ENCODE measurements at regions not wholly inside any gene's neighbourhood (a gene's known extent, or its start where the extent isn't known, plus 50 kb on each side); places are given as distances from the start of the nearest gene placed in this dataset. TPM values are rescaled to one million over a fixed set of nuclear protein-coding genes. Genes with fewer than 3 reads are reported as not detected.
"Not testable (repeated sequence)": the region's sequence is repeated elsewhere in the genome, so short reads cannot be mapped to it uniquely, and the experiment has no call there.

- not testable (repeated sequence) for H3K4me1 ChIP-seq (ENCODE audit: insufficient read depth, low read length); H3K9me3 ChIP-seq (ENCODE audit: low read depth, low read length); H3K36me3 ChIP-seq (ENCODE audit: insufficient read depth, low read length); H3K4me3 ChIP-seq (ENCODE audit: insufficient read depth, low read length); H4K20me1 ChIP-seq (ENCODE audit: insufficient read depth, low read length); H3K27ac ChIP-seq (ENCODE audit: low read depth, low read length); H3K27me3 ChIP-seq (ENCODE audit: insufficient read depth, low read length); H2AFZ ChIP-seq (ENCODE audit: low read length); H3K4me2 ChIP-seq (ENCODE audit: insufficient read depth, low read length); DNase-seq (ENCODE audit: insufficient read length, low spot score, missing footprints); H3K79me2 ChIP-seq (ENCODE audit: insufficient read depth, low read length)
Measured at GRCh38 chr15:22280770-22281169, 177.9 kb upstream of the GOLGA6L22 start.

GRCh38 chr15:22282794-22283533 lies 175.7 kb upstream of the GOLGA6L22 start:
- H3K4me1 ChIP-seq (ENCODE audit: insufficient read depth, low read length); H3K9me3 ChIP-seq (ENCODE audit: low read depth, low read length); H3K27me3 ChIP-seq (ENCODE audit: insufficient read depth, low read length); H2AFZ ChIP-seq (ENCODE audit: low read length); H3K79me2 ChIP-seq (ENCODE audit: insufficient read depth, low read length); H4K20me1 ChIP-seq (ENCODE audit: insufficient read depth, low read length); H3K27ac ChIP-seq (ENCODE audit: low read depth, low read length); H3K4me2 ChIP-seq (ENCODE audit: insufficient read depth, low read length); H3K4me3 ChIP-seq (ENCODE audit: insufficient read depth, low read length); DNase-seq (ENCODE audit: insufficient read length, low spot score, missing footprints); H3K36me3 ChIP-seq (ENCODE audit: insufficient read depth, low read length): not testable (repeated sequence)

- H3K27me3 ChIP-seq (ENCODE audit: insufficient read depth, low read length); H3K36me3 ChIP-seq (ENCODE audit: insufficient read depth, low read length); H3K4me2 ChIP-seq (ENCODE audit: insufficient read depth, low read length); H3K9me3 ChIP-seq (ENCODE audit: low read depth, low read length); H3K4me1 ChIP-seq (ENCODE audit: insufficient read depth, low read length); DNase-seq (ENCODE audit: insufficient read length, low spot score, missing footprints); H3K4me3 ChIP-seq (ENCODE audit: insufficient read depth, low read length); H3K79me2 ChIP-seq (ENCODE audit: insufficient read depth, low read length); H3K27ac ChIP-seq (ENCODE audit: low read depth, low read length); H2AFZ ChIP-seq (ENCODE audit: low read length); H4K20me1 ChIP-seq (ENCODE audit: insufficient read depth, low read length): not testable (repeated sequence)
Measured at GRCh38 chr15:22284795-22285420, 173.8 kb upstream of the GOLGA6L22 start.

- not testable (repeated sequence) for H3K9me3 ChIP-seq (ENCODE audit: low read depth, low read length); H3K27ac ChIP-seq (ENCODE audit: low read depth, low read length); H3K4me1 ChIP-seq (ENCODE audit: insufficient read depth, low read length); H3K4me3 ChIP-seq (ENCODE audit: insufficient read depth, low read length); H4K20me1 ChIP-seq (ENCODE audit: insufficient read depth, low read length); DNase-seq (ENCODE audit: insufficient read length, low spot score, missing footprints); H2AFZ ChIP-seq (ENCODE audit: low read length); H3K36me3 ChIP-seq (ENCODE audit: insufficient read depth, low read length); H3K27me3 ChIP-seq (ENCODE audit: insufficient read depth, low read length); H3K4me2 ChIP-seq (ENCODE audit: insufficient read depth, low read length); H3K79me2 ChIP-seq (ENCODE audit: insufficient read depth, low read length)
Measured at GRCh38 chr15:22291054-22291453, 167.6 kb upstream of the GOLGA6L22 start.

- H3K27me3 ChIP-seq (ENCODE audit: insufficient read depth, low read length); H3K9me3 ChIP-seq (ENCODE audit: low read depth, low read length); H3K4me1 ChIP-seq (ENCODE audit: insufficient read depth, low read length); H4K20me1 ChIP-seq (ENCODE audit: insufficient read depth, low read length); H3K27ac ChIP-seq (ENCODE audit: low read depth, low read length); H3K4me3 ChIP-seq (ENCODE audit: insufficient read depth, low read length); H3K4me2 ChIP-seq (ENCODE audit: insufficient read depth, low read length); H3K79me2 ChIP-seq (ENCODE audit: insufficient read depth, low read length); DNase-seq (ENCODE audit: insufficient read length, low spot score, missing footprints); H3K36me3 ChIP-seq (ENCODE audit: insufficient read depth, low read length); H2AFZ ChIP-seq (ENCODE audit: low read length): not testable (repeated sequence)
Measured at GRCh38 chr15:22303112-22303511, 155.6 kb upstream of the GOLGA6L22 start.

Small RNAs in the stretch of these regions (small RNA-seq; reads per million reads assigned to genes)
- not detected for gene MIR1268A

Data from osteoblast (primary cell).